Stimulated activated CD4-positive, alpha-beta T cell treated with anti-CD3 and anti-CD28 coated beads, Interleukin-4, amount 100 ng/mL, for 48 hours (primary cell): ENCODE measurements at regions not wholly inside any gene's neighbourhood (a gene's known extent, or its start where the extent isn't known, plus 50 kb on each side); places are given as distances from the start of the nearest gene placed in this dataset.

Source experiments
- DNase-seq, 2 donors: peaks; one replicate each; pipeline ENCODE4 v3.0.0-alpha.2; 2020; ENCODE audit warnings: low read depth in 2 of 2

DNA sequence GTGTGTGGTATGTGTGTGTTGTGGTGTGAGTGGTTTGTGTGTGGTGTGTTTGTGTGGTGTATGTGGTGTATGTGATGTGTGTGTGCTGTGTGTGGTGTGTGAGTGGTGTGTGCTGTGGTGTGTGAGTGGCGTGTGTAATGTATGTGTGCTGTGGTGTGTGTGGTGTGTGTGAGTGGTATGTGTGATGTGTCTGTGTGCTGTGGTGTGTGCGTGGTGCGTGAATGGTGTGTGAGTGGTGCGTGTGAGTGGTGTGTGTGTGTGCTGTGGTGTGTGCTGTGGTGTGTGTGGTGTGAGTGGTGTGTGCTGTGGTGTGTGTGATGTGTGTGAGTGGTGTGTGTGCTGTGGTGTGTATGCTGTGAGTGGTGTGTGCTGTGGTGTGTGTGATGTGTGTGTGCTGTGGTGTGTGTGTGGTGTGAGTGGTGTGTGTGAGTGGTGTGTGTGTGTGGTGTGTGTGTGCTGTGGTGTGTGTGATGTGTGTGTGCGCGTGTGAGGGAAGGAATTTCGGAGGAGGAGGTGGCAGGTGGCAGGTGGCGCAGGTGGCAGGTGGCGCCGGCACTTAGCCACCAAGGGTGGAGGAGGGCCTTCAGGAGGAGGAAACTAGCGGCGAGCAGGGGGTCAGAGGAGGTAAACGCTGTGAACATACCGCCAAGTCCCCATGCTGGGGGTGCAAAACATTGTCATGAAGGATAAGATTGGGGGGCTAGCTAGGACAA lies 191.8 kb downstream of the MELK start:
- no peak for DNase-seq

DNA sequence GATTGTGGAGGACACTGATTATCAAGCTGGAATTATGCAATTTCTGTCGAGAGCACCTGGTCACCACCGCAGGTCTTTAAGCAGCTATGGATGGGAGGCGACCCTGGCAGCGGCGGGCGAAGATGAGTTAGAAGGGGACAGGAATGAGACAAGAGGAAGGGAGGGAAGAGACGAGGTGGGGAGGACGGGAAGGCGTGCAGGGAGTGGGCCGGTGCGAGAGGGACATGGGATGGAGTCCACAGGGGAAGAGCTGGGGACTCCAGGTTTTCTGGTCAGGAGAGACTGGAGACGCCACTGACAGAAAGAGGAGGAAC lies 192.3 kb downstream of the MELK start:
- no peak for DNase-seq

DNA sequence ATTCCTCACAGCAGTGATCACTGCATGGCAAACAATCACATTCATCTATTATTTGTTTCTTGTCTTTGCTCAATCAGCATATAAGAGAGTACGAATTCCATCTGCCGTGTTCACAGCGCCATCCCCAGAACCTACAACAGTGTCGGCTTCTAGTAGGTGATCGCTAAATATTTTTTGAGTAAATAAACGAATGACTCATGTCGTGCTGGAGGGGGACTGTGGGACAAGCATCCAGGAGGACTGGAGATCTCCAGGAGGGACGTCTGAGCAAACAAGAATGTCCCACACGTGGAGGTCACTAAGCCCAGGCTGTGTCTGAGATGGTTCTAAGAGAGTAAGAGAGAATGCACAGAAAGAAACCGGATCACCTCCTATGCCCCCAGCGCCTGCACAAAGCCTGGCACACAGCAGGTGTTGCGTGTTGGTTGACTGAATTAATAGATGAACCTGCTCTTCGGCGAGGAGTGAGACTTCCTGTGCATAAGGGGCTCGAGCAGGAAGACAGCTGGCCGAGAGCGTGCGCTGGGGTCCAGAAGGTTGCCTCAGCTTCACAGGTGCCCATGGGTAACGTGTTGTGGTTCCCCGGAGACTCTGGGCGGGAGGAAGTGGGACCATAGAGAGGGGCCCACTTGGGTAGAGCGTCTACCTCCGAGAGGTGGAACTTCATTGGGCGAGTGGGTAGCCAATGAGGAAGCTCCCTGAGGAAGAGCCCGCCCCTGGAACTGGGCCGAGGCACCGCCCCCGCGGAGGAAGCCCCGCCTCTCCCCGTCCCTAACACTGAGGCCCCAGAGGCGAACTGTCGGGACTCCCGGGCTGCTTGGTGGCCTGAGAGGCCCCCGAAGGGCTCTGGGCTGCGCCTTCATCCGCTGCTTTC lies 193.0 kb downstream of the MELK start:
- peak; percentile 80 to 84 for DNase-seq

DNA sequence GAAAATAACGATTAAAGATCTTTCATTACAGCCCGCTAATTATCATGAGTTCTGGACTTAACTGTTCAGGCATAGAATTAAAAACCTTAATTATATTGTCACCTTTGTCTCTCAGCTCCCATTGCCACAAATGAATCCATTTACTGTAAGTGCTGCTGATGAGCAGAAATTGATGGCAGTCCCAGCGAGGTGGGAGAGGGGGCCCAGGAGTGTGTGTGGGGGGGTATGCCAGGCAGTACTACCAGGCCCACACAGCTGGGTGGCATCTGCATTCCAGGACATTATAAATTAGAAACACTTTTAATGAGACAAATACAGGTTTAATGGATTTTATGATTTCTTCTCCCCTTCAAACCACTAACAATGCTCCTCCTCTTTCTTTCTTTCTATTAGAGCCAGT lies 196.0 kb downstream of the MELK start:
- no peak for DNase-seq

DNA sequence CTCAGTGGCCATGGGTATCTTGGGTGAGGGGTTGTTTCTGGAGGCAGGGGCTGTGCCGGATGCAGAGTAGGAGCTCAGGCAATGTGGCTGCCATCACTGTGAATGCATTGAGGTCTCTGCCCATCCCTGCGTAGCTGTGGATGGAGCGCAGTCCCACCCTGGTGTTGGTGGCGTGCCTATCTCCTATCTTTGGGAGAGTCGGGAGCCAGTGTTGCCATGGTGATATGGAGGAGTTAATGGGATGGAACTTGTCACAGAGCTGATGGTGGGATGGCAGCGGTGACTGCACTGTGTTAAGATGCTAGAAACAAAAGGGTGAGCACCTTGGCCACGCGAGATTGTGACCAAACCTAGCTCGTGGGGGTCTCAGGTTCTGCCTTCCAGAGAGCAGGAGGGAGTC lies 197.3 kb downstream of the MELK start:
- DNase-seq, result no peak

DNA sequence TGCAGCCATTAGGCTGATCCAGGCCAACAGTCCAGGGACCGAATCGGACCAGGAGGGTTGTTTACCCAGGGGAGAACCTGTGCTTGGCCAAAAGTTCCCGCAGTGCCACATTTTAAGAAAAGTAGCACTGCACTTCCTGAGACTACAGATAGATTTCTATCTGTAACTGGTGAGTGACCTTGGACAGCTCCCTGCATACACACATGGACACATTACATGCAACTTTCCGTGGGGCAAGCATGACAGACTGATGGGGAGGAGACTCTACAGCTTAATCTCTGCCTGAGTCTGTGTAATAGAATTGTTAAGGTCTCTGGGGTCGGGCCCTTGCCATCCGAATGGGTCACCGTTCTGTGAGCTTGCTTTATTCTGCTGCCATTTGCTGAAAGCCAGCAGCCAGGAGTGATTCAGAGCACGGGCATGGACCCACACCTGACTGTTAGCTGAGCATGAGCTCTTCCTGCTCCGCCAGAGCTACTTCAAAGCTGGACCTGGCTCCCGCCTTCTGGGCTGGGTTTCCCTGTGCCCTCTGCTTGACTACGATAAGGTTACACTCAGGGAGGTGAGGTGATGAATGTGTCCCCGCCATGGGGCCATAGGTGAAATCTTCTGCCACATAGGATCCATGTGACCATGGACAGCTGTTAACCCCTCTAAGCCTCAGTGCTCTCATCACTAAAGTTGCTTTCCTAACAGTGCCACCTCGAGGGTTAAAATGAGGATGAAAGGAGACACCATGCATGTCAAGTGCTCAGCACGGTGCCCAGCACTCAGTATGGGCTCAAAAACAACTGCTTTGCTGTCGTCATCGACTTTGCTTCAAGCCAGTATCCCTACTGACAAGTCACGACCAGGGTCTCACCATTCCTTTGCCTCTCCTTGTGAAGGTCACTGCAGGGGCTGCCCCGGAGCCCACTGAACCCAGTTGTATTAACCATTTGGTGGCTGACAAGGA lies 200.0 kb downstream of the MELK start:
- no peak for DNase-seq

DNA sequence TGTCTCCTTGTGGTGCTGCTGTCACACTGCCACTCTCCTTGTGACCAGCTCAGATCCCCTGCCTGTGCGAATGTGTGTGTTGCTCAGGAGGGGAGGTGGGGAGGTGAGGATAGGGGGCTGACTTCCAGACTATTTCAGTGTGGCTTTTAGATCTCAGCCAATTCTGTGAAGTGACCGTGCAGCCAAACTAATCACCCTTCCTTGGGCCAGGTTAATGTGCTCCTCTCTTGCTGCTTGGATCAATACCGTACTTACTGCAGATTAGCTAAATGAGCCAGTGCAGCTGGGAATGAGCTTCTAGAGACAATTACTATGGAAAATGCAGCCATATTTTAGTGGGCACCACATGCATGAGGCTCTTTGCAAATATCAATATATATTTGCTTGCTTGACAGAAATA lies 206.0 kb downstream of the MELK start:
- no peak for DNase-seq

DNA sequence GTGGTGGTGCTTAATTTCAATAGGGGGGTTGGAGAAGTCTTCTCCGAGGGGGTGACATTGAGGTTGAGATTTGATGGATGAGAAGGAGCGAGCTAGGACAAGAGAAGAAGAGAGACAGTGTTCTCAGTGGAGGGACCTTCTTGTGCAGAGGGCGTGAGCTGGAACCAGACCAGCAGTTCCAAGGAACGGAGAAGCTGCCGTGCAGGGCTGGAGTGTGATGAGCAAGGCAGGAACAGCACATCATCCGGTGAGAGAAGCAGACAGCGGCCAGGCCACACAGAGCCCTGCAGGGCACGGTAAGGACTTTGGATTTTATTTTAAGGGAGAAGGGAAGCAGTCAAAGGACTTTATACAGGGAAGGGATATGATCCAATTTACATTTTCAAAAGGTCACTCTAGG lies 206.9 kb downstream of the MELK start:
- DNase-seq, result no peak

DNA sequence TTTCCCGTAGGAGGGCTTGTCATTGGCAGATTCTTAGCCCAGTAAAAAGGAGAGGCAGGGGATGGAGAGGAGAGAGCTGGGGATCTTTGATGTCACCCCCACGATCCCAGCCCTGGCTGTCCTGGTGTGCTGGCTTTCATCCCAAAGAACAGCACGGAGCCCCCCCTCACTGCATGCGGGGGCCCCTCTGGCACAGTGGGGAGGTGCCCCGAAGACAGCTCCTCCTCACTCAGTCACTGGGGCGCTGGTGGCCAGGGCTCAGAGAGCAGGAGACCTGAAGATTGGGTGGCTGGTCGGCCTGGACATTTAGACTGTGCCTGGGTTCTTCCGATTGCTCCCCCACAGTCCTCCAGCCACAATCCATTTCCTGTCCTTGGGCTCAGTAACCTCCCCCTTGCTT lies 207.5 kb downstream of the MELK start:
- DNase-seq, result no peak

DNA sequence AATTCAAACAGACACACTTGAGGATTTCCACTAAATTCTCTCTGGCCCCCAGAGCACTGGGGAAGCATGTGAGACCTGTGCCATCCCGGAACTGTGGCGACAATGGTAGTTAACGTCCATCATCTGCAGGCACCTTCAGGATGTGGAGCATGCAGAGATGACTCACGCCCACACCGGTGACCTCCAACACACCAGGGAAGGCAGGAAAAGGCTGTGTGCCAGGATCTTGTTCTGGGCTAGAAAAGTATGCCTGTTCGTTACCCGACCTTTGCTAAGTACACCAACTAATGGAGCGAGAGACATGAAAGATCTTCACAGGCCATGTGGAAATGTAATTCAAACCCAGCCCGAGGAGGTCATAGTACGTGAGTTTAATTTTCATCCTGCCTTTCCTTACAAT lies 208.8 kb downstream of the MELK start:
- no peak for DNase-seq
